B cell (primary cell): ENCODE measurements at regions not wholly inside any gene's neighbourhood (a gene's known extent, or its start where the extent isn't known, plus 50 kb on each side); places are given as distances from the start of the nearest gene placed in this dataset.
"Not testable (repeated sequence)": the region's sequence is repeated elsewhere in the genome, so short reads cannot be mapped to it uniquely, and the experiment has no call there.

Experiments used
- ATAC-seq: fragments of 200-7000 bp; cut with Tn5 transposase; one replicate; pipeline ENCODE4 v1.10.0; 2021; ENCODE audit warnings: low read depth, mild to moderate bottlenecking, moderate number of reproducible peaks, moderate library complexity
- CTCF ChIA-PET: fragments of 350-600 bp; sonication (Branson Sonifier 250); formaldehyde crosslinking; loops from one replicate; lab custom pipeline; 2021; ENCODE audit warnings: antibody characterized with exemption, inconsistent platforms; lab: Charles Lee
- POLR2A ChIA-PET: fragments of 350-600 bp; sonication (Branson Sonifier 250); formaldehyde crosslinking; loops from one replicate; lab custom pipeline; 2021; ENCODE audit warnings: antibody characterized with exemption; lab: Charles Lee
- DNase-seq: peaks from one replicate; pipeline ENCODE4 v3.0.0; 2013
- H2AFZ ChIP-seq: 2 replicates; pipeline ENCODE4 v1.6.1; 2012; ENCODE audit warnings: mild to moderate bottlenecking, low read depth, low read length; ENCODE audit not compliant: insufficient read depth, poor library complexity, severe bottlenecking
- H3K27ac ChIP-seq, 2 donors: 1 replicate in 1 of 2; 2 replicates in 1 of 2; pipeline ENCODE4 v1.5.1; 2012 to 2013; ENCODE audit warnings: low read length in 2 of 2, mild to moderate bottlenecking in 2 of 2, moderate library complexity in 1 of 2
- H3K27me3 ChIP-seq, 4 experiments: fragments of 200-600 bp in 1 of 4; sonication (generic) in 1 of 4; replicated peaks in 1 of 4; 1 replicate in 2 of 4; 2 replicates in 2 of 4; pipeline versions ENCODE4 v1.6.1 to v1.7.0; 2013 to 2016; ENCODE audit warnings: low read length in 3 of 4, mild to moderate bottlenecking in 2 of 4, mixed read lengths in 1 of 4, moderate library complexity in 1 of 4; ENCODE audit not compliant: insufficient read depth in 4 of 4, control insufficient read depth in 3 of 4; ENCODE audit errors: control extremely low read depth in 1 of 4
- H3K36me3 ChIP-seq, 2 experiments: replicated peaks in 1 of 2; 1 replicate in 1 of 2; 2 replicates in 1 of 2; pipeline versions ENCODE4 v1.6.1 to v1.7.1; 2013; ENCODE audit warnings: low read length in 1 of 2; ENCODE audit not compliant: insufficient read depth in 2 of 2, control insufficient read depth in 1 of 2; ENCODE audit errors: control extremely low read depth in 1 of 2, extremely low read depth in 1 of 2
- H3K4me1 ChIP-seq, 2 donors: fragments of 200-600 bp in 1 of 2; sonication (generic) in 1 of 2; 1 replicate in 1 of 2; 2 replicates in 1 of 2; pipeline versions ENCODE4 v1.5.1 to v1.6.1; 2013 to 2017; ENCODE audit warnings: low read length in 2 of 2; ENCODE audit not compliant: control insufficient read depth in 2 of 2, insufficient read depth in 2 of 2
- H3K4me2 ChIP-seq: replicated peaks from 2 replicates; pipeline ENCODE3; 2012; ENCODE audit warnings: mild to moderate bottlenecking, low read depth, low read length; ENCODE audit not compliant: poor library complexity, severe bottlenecking
- H3K4me3 ChIP-seq, 5 experiments: fragments of 200-600 bp in 1 of 5; sonication (generic) in 1 of 5; 1 replicate in 3 of 5; 2 replicates in 2 of 5; pipeline versions ENCODE4 v1.5.1 to v1.7.0; 2011 to 2016; ENCODE audit warnings: low read length in 4 of 5, mild to moderate bottlenecking in 4 of 5, low read depth in 2 of 5, control low read depth in 1 of 5, moderate library complexity in 1 of 5; ENCODE audit not compliant: insufficient read depth in 1 of 5; ENCODE audit errors: control extremely low read depth in 1 of 5, extremely low read depth in 1 of 5
- H3K79me2 ChIP-seq: fragments of 200-600 bp; sonication (generic); one replicate; pipeline ENCODE4 v1.6.0; 2016; ENCODE audit warnings: low read length; ENCODE audit not compliant: control insufficient read depth, insufficient read depth
- H3K9ac ChIP-seq: fragments of 200-600 bp; sonication (generic); 2 replicates; pipeline ENCODE4 v1.6.1; 2017; ENCODE audit warnings: mild to moderate bottlenecking, low read length, moderate library complexity
- H3K9me3 ChIP-seq, 3 donors: one replicate each; pipeline versions ENCODE4 v1.6.1 to v1.7.1; 2013; ENCODE audit warnings: low read length in 2 of 3; ENCODE audit not compliant: control insufficient read depth in 2 of 3, insufficient read depth in 1 of 3; ENCODE audit errors: control extremely low read depth in 1 of 3
- H4K20me1 ChIP-seq: 2 replicates; pipeline ENCODE4 v1.6.0; 2012; ENCODE audit warnings: mild to moderate bottlenecking, low read length; ENCODE audit not compliant: insufficient read depth, control insufficient read depth, poor library complexity, severe bottlenecking
- H3K27ac Mint-ChIP-seq: one replicate; pipeline ENCODE4 v1.8.0; 2021; ENCODE audit warnings: mixed read lengths
- H3K27me3 Mint-ChIP-seq: one replicate; pipeline ENCODE4 v1.8.0; 2021; ENCODE audit warnings: mixed read lengths
- H3K4me1 Mint-ChIP-seq: one replicate; pipeline ENCODE4 v1.8.0; 2021; ENCODE audit warnings: mixed read lengths
- H3K4me3 Mint-ChIP-seq: one replicate; pipeline ENCODE4 v1.8.0; 2021; ENCODE audit warnings: mixed read lengths
- H3K9me3 Mint-ChIP-seq: one replicate; pipeline ENCODE4 v1.8.0; 2022; ENCODE audit warnings: mixed read lengths; ENCODE audit not compliant: insufficient read depth
- EZH2 ChIP-seq: IDR thresholded peaks from 2 replicates; pipeline ENCODE4 v1.6.1; 2012; ENCODE audit warnings: borderline replicate concordance, low read depth, mild to moderate bottlenecking, moderate library complexity, low read length; ENCODE audit not compliant: insufficient read depth, poor library complexity, severe bottlenecking
- WGBS: methylation state at CpG from one replicate; pipeline ENCODE4 v1.1.5; 2013; ENCODE audit warnings: missing lambda C conversion rate; ENCODE audit not compliant: insufficient coverage; 5-methylcytosine and 5-hydroxymethylcytosine counted together
- intact Hi-C: fragments of 100-400 bp; cut with micrococcal nuclease; formaldehyde crosslinking; loops from one replicate; pipeline ENCODE4 v1.10.0; 2022
- TF ChIP-seq, protein P1 (sequence below): fragments of 200-600 bp; IDR thresholded peaks from one replicate; pipeline ENCODE4 v1.8.0; 2022; ENCODE audit warnings: antibody characterized with exemption, mild to moderate bottlenecking

DNA sequence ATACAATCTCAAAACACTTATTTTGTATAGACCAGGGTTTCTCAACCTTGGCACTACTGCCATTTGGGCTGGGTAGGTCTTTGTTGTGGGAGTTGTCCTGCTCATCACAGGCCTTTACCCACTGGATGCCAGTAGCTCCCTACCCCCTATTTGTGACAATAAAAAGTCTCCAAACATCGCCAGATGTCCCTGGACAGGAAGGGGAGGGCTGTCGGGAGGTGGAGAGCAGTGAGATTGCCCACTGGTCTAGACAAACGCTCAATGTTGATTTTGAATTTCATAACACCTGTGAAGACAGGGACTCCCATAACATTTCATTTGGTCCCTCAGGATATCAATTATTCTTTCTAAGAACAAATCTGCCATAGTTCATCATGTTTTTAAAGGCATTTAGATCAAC, 151.7 kb upstream of the PTPRG start:
- no peaks in the 10 kb centered on the region for H3K36me3 ChIP-seq
- no peak overlapping the region for H3K27ac ChIP-seq
- DNase-seq = no peak
- TF ChIP-seq, protein P1, sequence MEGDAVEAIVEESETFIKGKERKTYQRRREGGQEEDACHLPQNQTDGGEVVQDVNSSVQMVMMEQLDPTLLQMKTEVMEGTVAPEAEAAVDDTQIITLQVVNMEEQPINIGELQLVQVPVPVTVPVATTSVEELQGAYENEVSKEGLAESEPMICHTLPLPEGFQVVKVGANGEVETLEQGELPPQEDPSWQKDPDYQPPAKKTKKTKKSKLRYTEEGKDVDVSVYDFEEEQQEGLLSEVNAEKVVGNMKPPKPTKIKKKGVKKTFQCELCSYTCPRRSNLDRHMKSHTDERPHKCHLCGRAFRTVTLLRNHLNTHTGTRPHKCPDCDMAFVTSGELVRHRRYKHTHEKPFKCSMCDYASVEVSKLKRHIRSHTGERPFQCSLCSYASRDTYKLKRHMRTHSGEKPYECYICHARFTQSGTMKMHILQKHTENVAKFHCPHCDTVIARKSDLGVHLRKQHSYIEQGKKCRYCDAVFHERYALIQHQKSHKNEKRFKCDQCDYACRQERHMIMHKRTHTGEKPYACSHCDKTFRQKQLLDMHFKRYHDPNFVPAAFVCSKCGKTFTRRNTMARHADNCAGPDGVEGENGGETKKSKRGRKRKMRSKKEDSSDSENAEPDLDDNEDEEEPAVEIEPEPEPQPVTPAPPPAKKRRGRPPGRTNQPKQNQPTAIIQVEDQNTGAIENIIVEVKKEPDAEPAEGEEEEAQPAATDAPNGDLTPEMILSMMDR = no peak
- no peak for TF ChIP-seq EZH2
- H3K4me3 ChIP-seq = no peak overlapping the region
- peaks cover 13% of the 10 kb centered on the region for H3K27me3 Mint-ChIP-seq
- H3K9ac ChIP-seq = no peak overlapping the region
- CTCF ChIA-PET = no interaction called here
- no peak for ATAC-seq
- H3K9me3 Mint-ChIP-seq = no peaks in the 10 kb centered on the region
- intact Hi-C loops = no loop called here
- H3K9me3 ChIP-seq = no peaks in the 10 kb centered on the region
- POLR2A ChIA-PET = no interaction called here
- no peak overlapping the region for H2AFZ ChIP-seq
- H3K27ac Mint-ChIP-seq = no peak overlapping the region
- no peaks in the 10 kb centered on the region for H3K4me1 Mint-ChIP-seq
- H3K4me1 ChIP-seq = no peaks in the 10 kb centered on the region
- no peaks in the 10 kb centered on the region for H3K79me2 ChIP-seq
- H3K4me3 Mint-ChIP-seq = no peak overlapping the region
- H3K4me2 ChIP-seq = no peak overlapping the region
- H3K27me3 ChIP-seq = peaks cover 0 to 4% (median 0%) of the 10 kb centered on the region in 4 experiments
- no peaks in the 10 kb centered on the region for H4K20me1 ChIP-seq
- WGBS = 100% methylated on average over 1 of the region's 3 CpGs

DNA sequence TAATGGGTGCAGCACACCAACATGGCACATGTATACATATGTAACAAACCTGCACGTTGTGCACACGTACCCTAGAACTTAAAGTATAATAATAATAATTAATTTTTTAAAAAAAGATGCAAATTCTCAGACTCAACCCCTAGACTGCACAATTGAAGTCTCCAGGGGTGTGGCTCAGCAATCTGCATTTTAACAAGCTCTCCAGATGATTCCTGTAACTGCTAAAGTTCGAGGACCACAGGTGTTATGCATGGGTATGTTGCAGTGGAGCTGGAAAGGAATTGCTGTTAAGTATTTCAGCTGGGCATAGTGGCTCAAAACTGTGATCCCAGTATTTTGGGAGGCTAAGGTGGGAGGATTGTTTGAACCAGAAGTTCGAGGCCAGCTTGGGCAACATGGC, 151.0 kb upstream of the PTPRG start:
- H3K4me1 ChIP-seq, H3K4me3 Mint-ChIP-seq, H3K9me3 Mint-ChIP-seq, H3K36me3 ChIP-seq, POLR2A ChIA-PET, H3K27ac ChIP-seq, H3K4me1 Mint-ChIP-seq, H4K20me1 ChIP-seq, H3K79me2 ChIP-seq, H3K9me3 ChIP-seq, DNase-seq, H3K9ac ChIP-seq, H3K4me2 ChIP-seq, H3K4me3 ChIP-seq, H3K27ac Mint-ChIP-seq, H3K27me3 ChIP-seq, ATAC-seq, intact Hi-C loops, H2AFZ ChIP-seq, CTCF ChIA-PET: not testable (repeated sequence)
- WGBS = 25% methylated on average over 1 of the region's 4 CpGs
- peaks cover 13% of the 10 kb centered on the region for H3K27me3 Mint-ChIP-seq
